Erythroblast (primary cell): ENCODE measurements at regions not wholly inside any gene's neighbourhood (a gene's known extent, or its start where the extent isn't known, plus 50 kb on each side); places are given as distances from the start of the nearest gene placed in this dataset.

Experiments
- GATA1 ChIP-seq: IDR thresholded peaks from 2 replicates; pipeline ENCODE4 v1.6.1; 2011; ENCODE audit warnings: low read depth, mild to moderate bottlenecking, control low read depth, low read length, moderate library complexity
- POLR2A ChIP-seq: IDR thresholded peaks from 2 replicates; pipeline ENCODE4 v1.6.1; 2011; ENCODE audit warnings: mild to moderate bottlenecking, low read length

DNA sequence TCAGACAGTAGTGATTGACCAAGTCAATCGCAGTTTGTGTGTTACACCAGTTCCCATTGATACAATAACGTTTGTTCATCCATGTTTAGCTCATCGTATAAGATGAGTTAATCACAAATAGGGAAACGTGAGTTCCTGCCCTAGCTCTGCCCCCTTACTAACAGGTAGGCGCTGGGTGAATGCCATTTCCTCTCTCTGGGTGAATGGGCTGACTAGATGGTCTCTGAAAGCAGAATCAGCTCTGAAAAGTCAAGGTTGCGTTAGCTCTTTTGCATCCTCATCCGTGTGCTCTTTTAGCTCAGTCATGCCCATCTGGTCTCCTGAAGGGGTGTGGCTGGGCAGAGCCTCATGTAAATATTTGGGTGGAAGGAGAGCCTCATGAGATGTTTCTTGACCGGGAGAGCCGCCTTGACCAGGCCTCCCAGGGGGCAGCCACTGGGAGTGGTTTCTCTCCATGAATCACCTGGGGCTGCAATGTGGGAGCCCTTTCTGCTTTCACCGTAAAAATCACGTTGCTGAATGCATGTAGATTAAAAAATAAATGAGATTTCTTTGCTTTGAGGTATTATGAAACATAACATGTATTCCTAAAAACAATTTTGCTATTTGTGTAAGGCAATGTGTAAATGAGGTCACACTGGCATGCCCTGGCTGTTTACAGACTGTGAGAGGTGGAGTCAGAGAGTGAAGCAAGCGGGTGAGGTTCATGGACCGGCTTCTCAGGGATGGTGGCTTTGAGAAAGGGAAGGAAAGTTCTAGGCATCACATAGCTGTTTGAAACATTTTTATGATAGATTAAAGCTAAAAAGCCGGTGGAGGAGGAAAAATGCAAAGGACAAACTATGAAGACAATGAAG, 108.4 kb upstream of the RASGRP1 start:
- TF ChIP-seq POLR2A (no peak), GATA1 (no peak)
